Endometrial microvascular endothelial cells (primary cell): ENCODE measurements at regions not wholly inside any gene's neighbourhood (a gene's known extent, or its start where the extent isn't known, plus 50 kb on each side); places are given as distances from the start of the nearest gene placed in this dataset.
"Not testable (repeated sequence)": the region's sequence is repeated elsewhere in the genome, so short reads cannot be mapped to it uniquely, and the experiment has no call there.

Experiments
- in situ Hi-C: cut with HindIII; loops from 2 replicates; pipeline ENCODE4 v1.10.0; 2017; ENCODE audit warnings: low sequenced_read_pairs, low pct_unique_long_range_greater_than_20kb; ENCODE audit errors: inconsistent ontology term

DNA sequence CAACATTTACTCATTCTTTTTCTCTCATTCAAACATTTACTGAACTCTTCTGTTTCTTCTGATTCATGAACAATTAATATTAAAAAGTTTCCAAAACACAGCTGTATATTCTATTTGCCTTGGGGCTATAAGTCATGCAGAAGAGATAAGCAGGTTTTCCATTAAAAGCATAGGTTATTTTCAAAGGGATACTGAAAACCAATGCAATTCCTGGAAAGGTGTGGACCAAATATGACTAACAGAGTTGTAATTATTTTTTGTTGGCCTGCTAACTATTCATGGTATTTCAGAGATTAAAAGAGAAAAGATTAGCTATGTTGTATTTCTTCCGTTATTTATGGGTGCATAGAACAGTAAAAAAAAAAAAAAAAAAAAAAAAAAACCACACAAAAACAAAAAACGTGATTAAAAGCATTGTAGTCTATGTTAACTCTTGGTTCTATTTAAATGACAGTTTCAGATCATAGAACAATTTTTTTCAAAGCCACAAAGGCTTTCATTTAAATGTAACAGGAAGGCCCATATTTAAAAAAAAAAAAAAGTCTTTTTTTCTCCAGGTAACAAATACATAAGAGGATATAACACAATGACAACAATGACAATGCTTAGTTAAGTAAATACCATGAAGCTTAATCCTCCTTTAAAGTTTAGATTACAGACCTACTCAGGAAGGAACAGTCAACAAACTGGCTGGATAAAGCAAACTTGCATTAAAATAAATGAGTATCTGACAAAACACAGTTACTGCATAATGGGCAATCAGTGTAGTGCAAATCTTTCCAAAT lies 1042.9 kb downstream of the GATA3 start:
- in situ Hi-C loops, result no loop called here

- in situ Hi-C loops, result no loop called here
These were observed 1043.5 kb downstream of the GATA3 start for GRCh38 chr10:9097991-9098306.

- in situ Hi-C loops, result no loop called here
These were observed 1047.5 kb downstream of the GATA3 start for GRCh38 chr10:9102026-9102425.

- in situ Hi-C loops, result no loop called here
These were observed 1048.8 kb downstream of the GATA3 start for GRCh38 chr10:9103301-9103700.

DNA sequence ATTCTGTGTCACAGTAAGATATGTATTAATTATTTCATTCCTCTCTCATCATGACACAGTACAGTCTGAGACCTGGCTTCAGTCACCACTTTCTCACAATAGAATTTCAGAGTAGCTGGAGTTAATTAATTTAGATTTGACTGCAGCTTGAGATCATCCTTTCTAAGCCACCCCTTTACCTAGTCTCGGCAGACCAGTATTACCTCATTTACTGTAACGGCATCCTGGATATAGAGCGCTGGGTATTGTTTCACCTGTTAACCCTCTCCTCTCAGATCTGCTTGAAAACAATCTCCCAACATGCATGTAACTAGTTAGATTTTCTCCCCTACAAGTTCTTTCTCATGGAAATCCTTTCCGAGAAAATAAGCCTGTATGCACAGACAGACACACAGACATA lies 1057.5 kb downstream of the GATA3 start:
- in situ Hi-C loops, result no loop called here

- in situ Hi-C loops, result no loop called here
These were observed 1072.2 kb downstream of the GATA3 start for GRCh38 chr10:9126728-9127127.

DNA sequence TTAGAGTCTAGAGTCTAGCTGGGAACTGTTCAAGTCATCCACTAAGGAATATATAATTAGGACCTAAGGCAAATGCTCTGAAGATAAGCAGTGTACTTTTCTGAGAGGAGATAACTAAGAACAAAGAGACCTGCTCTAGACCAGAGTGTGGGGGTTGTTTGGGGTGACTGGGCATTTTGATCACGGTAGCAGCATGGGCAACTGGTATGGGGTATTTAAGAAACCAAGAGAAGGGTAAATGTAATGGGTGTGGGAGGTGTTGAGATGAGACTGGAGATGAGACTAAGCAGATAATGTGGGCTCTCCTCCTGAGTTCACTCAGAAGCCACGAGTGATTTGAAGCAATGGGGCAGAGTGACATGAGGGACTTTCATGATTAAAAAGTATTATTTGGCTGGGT lies 1082.9 kb downstream of the GATA3 start:
- in situ Hi-C loops, result no loop called here

DNA sequence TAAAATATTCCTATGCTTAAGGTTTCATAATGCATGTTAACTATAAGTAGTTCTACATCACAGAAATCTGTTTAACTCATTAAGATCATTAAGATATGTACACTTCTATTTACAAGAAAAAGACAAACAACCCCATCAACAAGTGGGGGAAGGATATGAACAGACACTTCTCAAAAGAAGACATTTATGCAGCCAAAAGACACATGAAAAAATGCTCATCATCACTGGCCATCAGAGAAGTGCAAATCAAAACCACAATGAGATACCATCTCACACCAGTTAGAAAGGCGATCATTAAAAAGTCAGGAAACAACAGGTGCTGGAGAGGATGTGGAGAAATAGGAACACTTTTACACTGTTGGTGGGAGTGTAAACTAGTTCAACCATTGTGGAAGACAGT lies 1084.3 kb downstream of the GATA3 start:
- in situ Hi-C loops, result not testable (repeated sequence)

DNA sequence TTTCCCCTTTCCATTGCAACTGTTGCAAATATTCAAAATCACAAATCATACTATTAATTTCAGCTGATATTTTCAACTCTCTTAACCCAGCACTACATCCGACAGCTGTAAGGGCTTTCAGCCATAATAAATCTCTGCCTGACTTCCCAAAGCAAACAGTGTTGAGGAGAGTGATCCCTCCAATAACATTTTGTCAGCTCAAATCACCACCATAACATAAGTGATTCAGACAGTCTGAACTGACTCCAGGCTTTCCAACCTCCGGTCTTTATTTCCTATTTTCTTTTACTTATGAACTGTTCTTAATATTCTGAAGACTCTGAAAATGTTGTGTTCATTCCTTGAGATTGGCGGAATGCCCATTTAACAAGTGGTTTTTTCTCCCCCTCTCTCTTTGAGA lies 1085.9 kb downstream of the GATA3 start:
- in situ Hi-C loops, result no loop called here

- in situ Hi-C loops, result no loop called here
These were observed 1093.0 kb downstream of the GATA3 start for GRCh38 chr10:9147475-9147874.

DNA sequence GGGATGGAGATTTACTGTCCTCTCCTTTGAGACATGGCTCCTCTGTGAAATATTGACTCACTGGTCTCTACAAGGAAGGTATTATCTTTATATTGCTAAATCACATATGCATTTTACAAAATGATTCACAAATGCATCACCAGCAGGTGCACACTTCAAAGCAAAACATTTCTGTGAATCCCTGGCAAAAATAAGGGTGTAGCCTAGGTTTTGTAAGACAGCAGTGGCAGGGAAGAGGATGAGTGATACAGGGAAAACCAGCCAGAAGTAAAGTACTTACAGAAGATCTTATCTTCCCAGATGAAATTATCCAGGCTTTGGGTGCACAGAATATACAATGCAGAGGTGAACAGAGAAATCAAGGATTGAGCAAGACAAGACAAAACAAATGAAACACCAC lies 1094.6 kb downstream of the GATA3 start:
- in situ Hi-C loops, result no loop called here

GRCh38 chr10:9153057-9153456 lies 1098.6 kb downstream of the GATA3 start:
- in situ Hi-C loops, result not testable (repeated sequence)

GRCh38 chr10:9157656-9158055 lies 1103.2 kb downstream of the GATA3 start:
- in situ Hi-C loops, result no loop called here

DNA sequence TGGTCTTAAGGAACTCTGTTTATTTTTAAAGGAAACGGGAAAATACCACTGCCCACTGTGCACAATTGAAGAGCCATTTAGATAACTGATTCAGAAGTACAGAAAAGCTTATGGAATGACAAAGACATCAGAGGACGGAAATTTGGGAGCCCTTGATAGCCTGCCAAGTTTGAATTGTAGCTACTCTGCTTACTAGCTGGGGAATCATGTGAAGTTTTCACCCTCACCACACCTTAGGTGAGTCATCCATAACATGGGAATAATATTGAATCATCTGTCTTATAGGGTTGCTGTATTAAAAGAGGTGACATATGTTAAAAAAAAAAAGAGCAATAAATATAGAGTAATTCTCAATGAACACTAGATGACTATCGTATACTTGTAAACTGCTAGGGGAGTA lies 1104.2 kb downstream of the GATA3 start:
- in situ Hi-C loops, result no loop called here

DNA sequence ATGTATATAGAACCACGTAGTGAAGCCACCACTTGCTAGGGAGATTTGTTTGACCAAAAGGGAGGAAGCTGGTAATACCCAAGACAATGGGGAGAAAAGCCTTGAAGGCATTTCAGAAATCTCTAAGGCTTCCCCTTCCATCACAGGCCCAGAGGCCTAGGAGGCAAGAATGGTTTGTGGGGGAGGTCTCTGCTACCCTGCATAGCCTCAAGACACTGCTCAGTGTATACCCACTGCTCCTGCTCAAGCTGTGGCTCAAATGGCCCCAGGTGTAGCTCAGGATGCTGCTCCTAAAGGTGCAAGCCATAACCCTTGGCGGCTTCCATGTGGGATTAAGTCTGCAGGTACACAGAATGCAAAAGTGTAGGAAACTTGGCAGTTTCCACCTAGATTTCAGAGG lies 1105.8 kb downstream of the GATA3 start:
- in situ Hi-C loops, result no loop called here

DNA sequence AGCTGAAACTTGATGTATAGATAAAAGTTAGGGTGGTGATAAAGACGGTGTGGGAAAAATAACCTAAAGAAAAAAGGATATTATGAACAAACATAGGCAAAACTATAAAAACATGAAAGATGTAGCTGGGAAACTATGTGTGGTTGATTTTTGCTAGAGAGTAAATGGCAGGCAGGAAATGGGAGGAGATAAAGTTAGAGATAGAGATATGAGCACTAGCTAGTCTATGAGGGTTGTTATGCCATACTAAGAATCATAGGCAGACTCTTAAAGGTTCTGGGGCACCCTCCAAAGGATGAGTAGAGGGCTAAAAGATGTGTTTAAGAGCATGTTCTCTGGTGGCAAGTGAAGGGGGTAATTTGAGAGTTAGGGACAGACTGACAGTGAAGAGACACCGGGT lies 1109.2 kb downstream of the GATA3 start:
- in situ Hi-C loops, result no loop called here

DNA sequence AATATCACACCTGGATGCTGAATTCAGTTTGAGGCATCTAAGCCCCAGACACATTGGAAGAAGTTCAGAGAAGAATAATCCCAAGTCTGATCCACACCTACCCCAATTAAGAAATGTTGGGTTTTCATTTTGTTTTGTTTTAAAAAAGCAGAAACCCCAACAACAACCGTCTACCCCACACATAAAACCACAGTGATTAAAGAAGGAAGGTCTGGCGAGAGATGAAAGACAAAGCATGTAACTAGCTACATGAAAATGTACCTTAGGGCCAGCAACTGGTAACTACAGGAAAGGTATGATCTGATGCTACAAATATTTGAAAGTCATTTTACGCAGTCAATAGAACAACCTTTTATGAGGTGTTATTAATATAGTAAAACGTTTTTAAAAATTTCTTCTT lies 1112.3 kb downstream of the GATA3 start:
- in situ Hi-C loops, result no loop called here

GRCh38 chr10:9172276-9172675 lies 1117.8 kb downstream of the GATA3 start:
- in situ Hi-C loops, result no loop called here

GRCh38 chr10:9175200-9175599 lies 1120.7 kb downstream of the GATA3 start:
- in situ Hi-C loops, result no loop called here

GRCh38 chr10:9183197-9183880 lies 1128.9 kb downstream of the GATA3 start:
- in situ Hi-C loops, result not testable (repeated sequence)
